AG04450 (cell line): ENCODE measurements at regions not wholly inside any gene's neighbourhood (a gene's known extent, or its start where the extent isn't known, plus 50 kb on each side); places are given as distances from the start of the nearest gene placed in this dataset.

ENCODE experiments used
- CTCF ChIA-PET: fragments of 300-600, 350-600 bp; formaldehyde crosslinking; extraction: SDS; loops from one replicate; lab custom pipeline; 2022; ENCODE audit warnings: antibody characterized with exemption, inconsistent platforms; lab: Charles Lee
- POLR2A ChIA-PET: fragments of 350-600 bp; formaldehyde crosslinking; extraction: SDS; loops from one replicate; lab custom pipeline; 2021; ENCODE audit warnings: antibody characterized with exemption, inconsistent platforms; lab: Yijun Ruan, JAX
- DNase-seq: peaks from one replicate; pipeline ENCODE4 v3.0.0-alpha.2; 2011; ENCODE audit warnings: low read depth, low spot score
- H3K27ac ChIP-seq: one replicate; pipeline ENCODE4 v1.5.1; 2012; ENCODE audit warnings: low read depth, low read length, control low read depth
- H3K27me3 ChIP-seq: one replicate; pipeline ENCODE4 v1.6.0; 2012; ENCODE audit warnings: low read length; ENCODE audit not compliant: control insufficient read depth, insufficient read depth
- H3K4me3 ChIP-seq: 2 replicates; pipeline ENCODE4 v1.5.1; 2011; ENCODE audit warnings: mild to moderate bottlenecking, low read depth, low read length, control low read depth
- H3K9me3 ChIP-seq: 2 replicates; pipeline ENCODE4 v1.5.1; 2012; ENCODE audit warnings: low read length; ENCODE audit not compliant: control insufficient read depth, insufficient read depth
- CTCF ChIP-seq: IDR thresholded peaks from 2 replicates; pipeline ENCODE4 v1.5.1; 2011; ENCODE audit warnings: low read depth, low read length, control low read depth, inconsistent platforms

GRCh38 chr15:96237002-96237401 lies 93.5 kb upstream of the NR2F2 start:
- TF ChIP-seq CTCF = no peak
- Histone ChIP-seq H3K27me3 (no peaks in the 10 kb centered on the region), H3K27ac (no peak overlapping the region), H3K4me3 (no peak overlapping the region), H3K9me3 (no peaks in the 10 kb centered on the region)
- no peak for DNase-seq
- ChIA-PET POLR2A (no interaction called here), CTCF (interaction anchor here (1.1 kb wide), 1 partner anchor 90 kb away, joined by 4 read pairs; no protein-coding TSS in a partner anchor)

- CTCF ChIA-PET = no interaction called here
- POLR2A ChIA-PET = interaction anchor here (0.7 kb wide), 1 partner anchor 252 kb away, joined by 3 read pairs; no protein-coding TSS in a partner anchor
- TF ChIP-seq CTCF = no peak
These were observed 87.7 kb upstream of the NR2F2 start for GRCh38 chr15:96242761-96243160.

GRCh38 chr15:96243701-96244100 lies 86.8 kb upstream of the NR2F2 start:
- no peak overlapping the region for H3K4me3 ChIP-seq
- no peaks in the 10 kb centered on the region for H3K27me3 ChIP-seq
- ChIA-PET POLR2A (interaction anchor here (0.9 kb wide), 1 partner anchor 91 kb away, joined by 6 read pairs; no protein-coding TSS in a partner anchor), CTCF (no interaction called here)
- DNase-seq = no peak
- TF ChIP-seq CTCF = no peak
- H3K9me3 ChIP-seq = peaks cover 5% of the 10 kb centered on the region; the same call in 1 of the 2 replicates
- H3K27ac ChIP-seq = no peak overlapping the region

More at GRCh38 chr15:96242761-96243160, 87.7 kb upstream of the NR2F2 start:
- Histone ChIP-seq H3K4me3 (no peak overlapping the region), H3K27ac (no peak overlapping the region), H3K27me3 (no peaks in the 10 kb centered on the region), H3K9me3 (peaks cover 5% of the 10 kb centered on the region; the same call in 1 of the 2 replicates)
- DNase-seq = no peak

GRCh38 chr15:96245252-96245651 lies 85.2 kb upstream of the NR2F2 start:
- DNase-seq = no peak
- no peaks in the 10 kb centered on the region for H3K27me3 ChIP-seq
- H3K9me3 ChIP-seq = peaks cover 5% of the 10 kb centered on the region; the same call in 1 of the 2 replicates
- POLR2A ChIA-PET = interaction anchor here (0.5 kb wide), 1 partner anchor 1639 kb away, joined by 3 read pairs; no protein-coding TSS in a partner anchor
- no peak overlapping the region for H3K27ac ChIP-seq
- CTCF ChIA-PET = no interaction called here
- no peak overlapping the region for H3K4me3 ChIP-seq
- no peak for TF ChIP-seq CTCF

- TF ChIP-seq CTCF = no peak
- DNase-seq = no peak
- H3K9me3 ChIP-seq = peaks cover 5% of the 10 kb centered on the region; the same call in 1 of the 2 replicates
- ChIA-PET CTCF (no interaction called here), POLR2A (interaction anchor here (0.5 kb wide), 1 partner anchor 1640 kb away, joined by 3 read pairs; no protein-coding TSS in a partner anchor)
- no peak overlapping the region for H3K27ac ChIP-seq
- no peak overlapping the region for H3K4me3 ChIP-seq
- H3K27me3 ChIP-seq = no peaks in the 10 kb centered on the region
These were observed 84.4 kb upstream of the NR2F2 start for GRCh38 chr15:96246057-96246456.
